NT2/D1 (cell line): ENCODE measurements at regions not wholly inside any gene's neighbourhood (a gene's known extent, or its start where the extent isn't known, plus 50 kb on each side); places are given as distances from the start of the nearest gene placed in this dataset.

Experiments
- DNase-seq: peaks from one replicate; pipeline ENCODE4 v3.0.0-alpha.2; 2011; ENCODE audit warnings: low read depth, low spot score
- H3K27me3 ChIP-seq: 2 replicates; pipeline ENCODE4 v1.6.0; 2011; ENCODE audit warnings: mild to moderate bottlenecking; ENCODE audit not compliant: insufficient read length, insufficient read depth
- H3K36me3 ChIP-seq: 2 replicates; pipeline ENCODE4 v1.6.1; 2011; ENCODE audit warnings: mild to moderate bottlenecking, low read length, mixed read lengths; ENCODE audit not compliant: insufficient read depth, insufficient read length
- H3K4me1 ChIP-seq: 2 replicates; pipeline ENCODE4 v1.5.1; 2011; ENCODE audit not compliant: insufficient read depth, insufficient read length
- H3K4me3 ChIP-seq: 2 replicates; pipeline ENCODE4 v1.5.1; 2011; ENCODE audit warnings: low read depth; ENCODE audit not compliant: insufficient read length
- H3K9ac ChIP-seq: 2 replicates; pipeline ENCODE4 v1.6.0; 2011; ENCODE audit warnings: low read depth; ENCODE audit not compliant: insufficient read length
- H3K9me3 ChIP-seq: 2 replicates; pipeline ENCODE4 v1.5.1; 2011; ENCODE audit warnings: mild to moderate bottlenecking, low read length; ENCODE audit not compliant: insufficient read depth
- SUZ12 ChIP-seq: IDR thresholded peaks from 2 replicates; pipeline ENCODE4 v1.6.1; 2011; ENCODE audit not compliant: insufficient read length, insufficient read depth; ENCODE audit errors: extremely low read depth
- YY1 ChIP-seq: IDR thresholded peaks from 2 replicates; pipeline ENCODE4 v1.6.1; 2011; ENCODE audit not compliant: insufficient read length, insufficient read depth
- ZNF274 ChIP-seq: IDR thresholded peaks from 2 replicates; pipeline ENCODE4 v1.6.1; 2011; ENCODE audit warnings: mild to moderate bottlenecking, low read depth, low read length

GRCh38 chr16:79765431-79765830 is 164.9 kb upstream of the MAF start:
- TF ChIP-seq ZNF274 = no peak
- no peak for TF ChIP-seq YY1
- TF ChIP-seq SUZ12 = no peak
- H3K9me3 ChIP-seq = no peaks in the 10 kb centered on the region
- no peaks in the 10 kb centered on the region for H3K27me3 ChIP-seq
- H3K9ac ChIP-seq = no peak overlapping the region
- DNase-seq = no peak
- peaks cover 5% of the 10 kb centered on the region for H3K4me1 ChIP-seq
- H3K4me3 ChIP-seq = no peak overlapping the region
- no peaks in the 10 kb centered on the region for H3K36me3 ChIP-seq

- no peaks in the 10 kb centered on the region for H3K36me3 ChIP-seq
- TF ChIP-seq YY1 = no peak
- TF ChIP-seq SUZ12 = no peak
- no peak for TF ChIP-seq ZNF274
- H3K27me3 ChIP-seq = no peaks in the 10 kb centered on the region
- H3K4me1 ChIP-seq = peaks cover 3% of the 10 kb centered on the region
- H3K4me3 ChIP-seq = no peak overlapping the region
- DNase-seq = no peak
- H3K9ac ChIP-seq = no peak overlapping the region
- H3K9me3 ChIP-seq = no peaks in the 10 kb centered on the region
Observed at GRCh38 chr16:79764415-79765110, 164.0 kb upstream of the MAF start.

GRCh38 chr16:79762217-79762616 is 161.7 kb upstream of the MAF start:
- H3K36me3 ChIP-seq = no peaks in the 10 kb centered on the region
- H3K9me3 ChIP-seq = no peaks in the 10 kb centered on the region
- no peaks in the 10 kb centered on the region for H3K4me1 ChIP-seq
- no peak overlapping the region for H3K4me3 ChIP-seq
- H3K27me3 ChIP-seq = no peaks in the 10 kb centered on the region
- DNase-seq = no peak
- no peak overlapping the region for H3K9ac ChIP-seq
- TF ChIP-seq YY1 (no peak), SUZ12 (no peak), ZNF274 (no peak)

- H3K36me3 ChIP-seq = no peaks in the 10 kb centered on the region
- no peak overlapping the region for H3K9ac ChIP-seq
- no peak for DNase-seq
- H3K4me1 ChIP-seq = no peaks in the 10 kb centered on the region
- no peaks in the 10 kb centered on the region for H3K9me3 ChIP-seq
- H3K27me3 ChIP-seq = no peaks in the 10 kb centered on the region
- H3K4me3 ChIP-seq = no peak overlapping the region
- TF ChIP-seq SUZ12 (no peak), YY1 (no peak), ZNF274 (no peak)
Observed at GRCh38 chr16:79758615-79759346, 158.2 kb upstream of the MAF start.

- no peak overlapping the region for H3K4me3 ChIP-seq
- H3K27me3 ChIP-seq = no peaks in the 10 kb centered on the region
- H3K9me3 ChIP-seq = no peaks in the 10 kb centered on the region
- H3K9ac ChIP-seq = no peak overlapping the region
- TF ChIP-seq YY1 (no peak), ZNF274 (no peak), SUZ12 (no peak)
- no peaks in the 10 kb centered on the region for H3K36me3 ChIP-seq
- no peaks in the 10 kb centered on the region for H3K4me1 ChIP-seq
- no peak for DNase-seq
Observed at GRCh38 chr16:79757968-79758367, 157.4 kb upstream of the MAF start.

- Histone ChIP-seq H3K4me3 (no peak overlapping the region), H3K36me3 (no peaks in the 10 kb centered on the region), H3K4me1 (no peaks in the 10 kb centered on the region), H3K9me3 (no peaks in the 10 kb centered on the region), H3K27me3 (no peaks in the 10 kb centered on the region), H3K9ac (no peak overlapping the region)
- no peak for TF ChIP-seq ZNF274
- TF ChIP-seq SUZ12 = no peak
- TF ChIP-seq YY1 = no peak
- DNase-seq = no peak
Observed at GRCh38 chr16:79757163-79757562, 156.6 kb upstream of the MAF start.

- Histone ChIP-seq H3K9me3 (no peaks in the 10 kb centered on the region), H3K36me3 (no peaks in the 10 kb centered on the region), H3K4me1 (no peaks in the 10 kb centered on the region), H3K4me3 (no peak overlapping the region), H3K9ac (no peak overlapping the region), H3K27me3 (no peaks in the 10 kb centered on the region)
- DNase-seq = no peak
- TF ChIP-seq YY1 = no peak
- TF ChIP-seq SUZ12 = no peak
- TF ChIP-seq ZNF274 = no peak
Observed at GRCh38 chr16:79756571-79756970, 156.0 kb upstream of the MAF start.
